Right lobe of liver (tissue), 6 donors: ENCODE measurements at regions not wholly inside any gene's neighbourhood (a gene's known extent, or its start where the extent isn't known, plus 50 kb on each side); places are given as distances from the start of the nearest gene placed in this dataset.

Experiments
- ATAC-seq, 4 donors: fragments of 200-7000 bp; cut with Tn5 transposase; one replicate each; pipeline ENCODE4 v1.9.1; 2020; ENCODE audit warnings: mild to moderate bottlenecking in 4 of 4, moderate library complexity in 4 of 4
- DNase-seq, 3 donors: peaks; one replicate each; pipeline ENCODE4 v3.0.0-alpha.2; 2020
- H3K27ac ChIP-seq, 3 donors: fragments of 200-600 bp; one replicate each; pipeline ENCODE4 v1.8.0; 2022
- H3K27me3 ChIP-seq, 2 donors: fragments of 200-600 bp; one replicate each; pipeline ENCODE4 v1.8.0; 2022
- H3K36me3 ChIP-seq, 4 donors: fragments of 200-600 bp; sonication (generic) in 1 of 4; one replicate each; pipeline versions ENCODE4 v1.5.1 to v1.8.0; 2017 to 2022; ENCODE audit warnings: control low read depth in 1 of 4
- H3K4me1 ChIP-seq, 4 donors: fragments of 200-600 bp; sonication (generic) in 1 of 4; one replicate each; pipeline versions ENCODE4 v1.5.1 to v1.8.0; 2017 to 2022; ENCODE audit warnings: control low read depth in 1 of 4
- H3K4me3 ChIP-seq, 3 donors: fragments of 200-600 bp; one replicate each; pipeline ENCODE4 v1.8.0; 2022
- H3K9me3 ChIP-seq, 4 donors: fragments of 200-600 bp; sonication (generic) in 1 of 4; one replicate each; pipeline versions ENCODE4 v1.5.1 to v1.8.0; 2017 to 2022; ENCODE audit warnings: control low read depth in 1 of 4
- POLR2A ChIP-seq: fragments of 450-650 bp; IDR thresholded peaks from one replicate; pipeline ENCODE4 v1.6.1; 2017; ENCODE audit warnings: antibody characterized with exemption, mild to moderate bottlenecking
- WGBS: methylation state at CpG from one replicate; pipeline ENCODE4 v1.1.6; 2018; ENCODE audit warnings: low coverage, low lambda C conversion rate; ENCODE audit not compliant: insufficient coverage; ENCODE audit errors: missing lambda C conversion rate; 5-methylcytosine and 5-hydroxymethylcytosine counted together
- intact Hi-C, 2 donors: fragments of 100-400 bp; cut with DNase I; formaldehyde crosslinking; loops; one replicate each; pipeline versions ENCODE4 v1.11.2 to v1.14.1; 2022
- TF ChIP-seq, protein P1 (sequence below), 4 donors: fragments of 200-600 bp in 3 of 4; fragments of 450-650 bp in 1 of 4; IDR thresholded peaks; one replicate each; pipeline versions ENCODE4 v1.5.1 to v1.8.0; 2016 to 2022; ENCODE audit warnings: antibody characterized with exemption in 4 of 4, mild to moderate bottlenecking in 2 of 4
- donor health status: DM: no; HTN: yes; CAD: no.
- donor health status: DM: no; HTN: no; CAD: no.
- donor health status: DM: no; HTN: no; CAD: no.
- donor health status: DM: no; HTN: yes; CAD: no.
- donor health status: DM: no; HTN: yes; CAD: no.

DNA sequence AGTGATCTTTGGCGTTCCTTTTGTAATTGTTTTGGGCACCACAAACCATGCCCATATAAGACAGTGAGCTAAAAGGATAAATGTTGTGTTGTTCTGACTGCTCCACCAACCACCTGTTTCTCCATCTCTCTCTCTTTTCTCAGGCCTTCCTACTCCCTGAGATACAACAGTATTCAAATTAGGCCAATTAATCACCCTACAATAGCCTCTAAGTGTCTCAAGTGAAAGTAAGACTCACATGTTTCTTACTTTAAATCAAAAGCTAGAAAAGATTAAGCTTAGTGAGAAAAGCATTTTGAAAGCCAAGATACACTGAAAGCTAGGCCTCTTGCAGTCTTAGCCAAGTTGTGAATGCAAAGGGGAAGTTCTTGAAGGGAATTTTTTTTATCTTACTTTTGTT, 268.8 kb upstream of the NREP start:
- DNase-seq, result no peak
- Histone ChIP-seq H3K4me1 (no peaks in the 10 kb centered on the region), H3K9me3 (no peaks in the 10 kb centered on the region), H3K27me3 (no peaks in the 10 kb centered on the region), H3K27ac (no peak overlapping the region), H3K36me3 (no peaks in the 10 kb centered on the region), H3K4me3 (no peak overlapping the region)
- ATAC-seq, result no peak
- WGBS, result 13% methylated on average over 1 of the region's 1 CpG
- intact Hi-C loops, result no loop called here
- TF ChIP-seq POLR2A, result no peak
- TF ChIP-seq, protein P1, sequence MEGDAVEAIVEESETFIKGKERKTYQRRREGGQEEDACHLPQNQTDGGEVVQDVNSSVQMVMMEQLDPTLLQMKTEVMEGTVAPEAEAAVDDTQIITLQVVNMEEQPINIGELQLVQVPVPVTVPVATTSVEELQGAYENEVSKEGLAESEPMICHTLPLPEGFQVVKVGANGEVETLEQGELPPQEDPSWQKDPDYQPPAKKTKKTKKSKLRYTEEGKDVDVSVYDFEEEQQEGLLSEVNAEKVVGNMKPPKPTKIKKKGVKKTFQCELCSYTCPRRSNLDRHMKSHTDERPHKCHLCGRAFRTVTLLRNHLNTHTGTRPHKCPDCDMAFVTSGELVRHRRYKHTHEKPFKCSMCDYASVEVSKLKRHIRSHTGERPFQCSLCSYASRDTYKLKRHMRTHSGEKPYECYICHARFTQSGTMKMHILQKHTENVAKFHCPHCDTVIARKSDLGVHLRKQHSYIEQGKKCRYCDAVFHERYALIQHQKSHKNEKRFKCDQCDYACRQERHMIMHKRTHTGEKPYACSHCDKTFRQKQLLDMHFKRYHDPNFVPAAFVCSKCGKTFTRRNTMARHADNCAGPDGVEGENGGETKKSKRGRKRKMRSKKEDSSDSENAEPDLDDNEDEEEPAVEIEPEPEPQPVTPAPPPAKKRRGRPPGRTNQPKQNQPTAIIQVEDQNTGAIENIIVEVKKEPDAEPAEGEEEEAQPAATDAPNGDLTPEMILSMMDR (IDR thresholded peaks at IDR 0.05), result no peak

DNA sequence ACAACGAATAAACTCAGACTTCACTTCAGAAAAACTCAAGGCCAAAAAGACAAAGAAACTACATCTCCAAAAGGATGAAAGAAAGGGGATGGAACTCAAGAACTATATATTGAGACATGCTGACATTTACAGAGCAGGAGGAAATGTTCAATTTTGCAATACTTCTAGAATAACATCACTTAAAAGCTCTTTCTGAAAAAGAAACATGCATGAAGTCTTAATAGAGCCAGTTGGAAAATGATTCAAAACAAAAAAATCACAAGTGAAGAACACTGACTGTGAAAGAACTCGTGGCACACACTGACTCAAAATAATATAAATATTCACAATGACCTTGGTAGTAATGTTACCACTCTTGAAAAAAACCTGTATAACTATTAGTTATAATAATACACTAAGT, 267.8 kb upstream of the NREP start:
- no peak for TF ChIP-seq POLR2A
- TF ChIP-seq, protein P1 (IDR thresholded peaks at IDR 0.05), result no peak
- H3K27me3 ChIP-seq, result no peaks in the 10 kb centered on the region
- WGBS, result 73% methylated on average over 2 of the region's 2 CpGs
- H3K27ac ChIP-seq, result no peak overlapping the region
- no peak for ATAC-seq
- no peak for DNase-seq
- no peaks in the 10 kb centered on the region for H3K9me3 ChIP-seq
- intact Hi-C loops, result no loop called here
- no peaks in the 10 kb centered on the region for H3K36me3 ChIP-seq
- H3K4me1 ChIP-seq, result no peaks in the 10 kb centered on the region
- H3K4me3 ChIP-seq, result no peak overlapping the region

GRCh38 chr5:112024221-112024620, 267.2 kb upstream of the NREP start:
- TF ChIP-seq, protein P1 (IDR thresholded peaks at IDR 0.05), result no peak
- no peak for TF ChIP-seq POLR2A
- intact Hi-C loops, result no loop called here
- Histone ChIP-seq H3K27me3 (no peaks in the 10 kb centered on the region), H3K4me3 (no peak overlapping the region), H3K9me3 (no peaks in the 10 kb centered on the region), H3K4me1 (no peaks in the 10 kb centered on the region), H3K36me3 (no peaks in the 10 kb centered on the region), H3K27ac (no peak overlapping the region)
- 52% methylated on average over 3 of the region's 3 CpGs for WGBS
- ATAC-seq (no peak), DNase-seq (no peak)

- H3K27me3 ChIP-seq, result no peaks in the 10 kb centered on the region
- no peak for DNase-seq
- no peak overlapping the region for H3K4me3 ChIP-seq
- H3K36me3 ChIP-seq, result no peaks in the 10 kb centered on the region
- TF ChIP-seq POLR2A, result no peak
- TF ChIP-seq, protein P1 (IDR thresholded peaks at IDR 0.05), result no peak
- 60% methylated on average over 3 of the region's 3 CpGs for WGBS
- no peak for ATAC-seq
- no peak overlapping the region for H3K27ac ChIP-seq
- intact Hi-C loops, result no loop called here
- no peaks in the 10 kb centered on the region for H3K4me1 ChIP-seq
- no peaks in the 10 kb centered on the region for H3K9me3 ChIP-seq
Observed at GRCh38 chr5:112023766-112024165, 266.8 kb upstream of the NREP start.

DNA sequence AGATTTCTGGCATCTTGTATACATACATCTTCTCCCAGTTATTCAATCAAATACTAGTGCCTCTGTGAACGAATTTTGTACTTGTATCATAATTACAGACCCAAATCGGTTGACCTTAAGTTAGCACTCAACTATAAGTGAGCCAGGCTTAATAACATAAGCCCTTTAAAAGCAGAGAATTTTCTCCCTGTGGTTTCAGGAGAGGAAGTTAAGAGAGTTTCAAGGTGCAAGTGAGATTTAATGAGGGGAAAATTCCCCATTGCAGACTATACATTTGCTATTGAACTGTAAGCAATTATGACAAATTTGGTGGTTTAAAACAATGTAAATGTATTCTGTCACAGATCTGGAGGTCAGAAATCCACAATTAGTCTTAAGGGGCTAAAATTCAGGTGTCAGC, 261.9 kb upstream of the NREP start:
- Histone ChIP-seq H3K27me3 (no peaks in the 10 kb centered on the region), H3K36me3 (no peaks in the 10 kb centered on the region), H3K27ac (no peak overlapping the region), H3K4me3 (no peak overlapping the region), H3K9me3 (no peaks in the 10 kb centered on the region), H3K4me1 (no peaks in the 10 kb centered on the region)
- no peak for DNase-seq
- whole genome bisulfite sequencing, result 28% methylated on average over 2 of the region's 2 CpGs
- no peak for TF ChIP-seq POLR2A
- TF ChIP-seq, protein P1 (IDR thresholded peaks at IDR 0.05), result no peak
- intact Hi-C loops, result no loop called here
- no peak for ATAC-seq
